ENCODE measurements at regions not wholly inside any gene's neighbourhood (a gene's known extent, or its start where the extent isn't known, plus 50 kb on each side); places are given as distances from the start of the nearest gene placed in this dataset.

- H3K9me3 ChIP-seq: no peaks in the 10 kb centered on the region
- intact Hi-C loops (cut with micrococcal nuclease; ENCODE audit: unreplicated experiment): no loop called here
Measured at GRCh38 chr1:186575348-186575747, 104.9 kb downstream of the PTGS2 start.

DNA sequence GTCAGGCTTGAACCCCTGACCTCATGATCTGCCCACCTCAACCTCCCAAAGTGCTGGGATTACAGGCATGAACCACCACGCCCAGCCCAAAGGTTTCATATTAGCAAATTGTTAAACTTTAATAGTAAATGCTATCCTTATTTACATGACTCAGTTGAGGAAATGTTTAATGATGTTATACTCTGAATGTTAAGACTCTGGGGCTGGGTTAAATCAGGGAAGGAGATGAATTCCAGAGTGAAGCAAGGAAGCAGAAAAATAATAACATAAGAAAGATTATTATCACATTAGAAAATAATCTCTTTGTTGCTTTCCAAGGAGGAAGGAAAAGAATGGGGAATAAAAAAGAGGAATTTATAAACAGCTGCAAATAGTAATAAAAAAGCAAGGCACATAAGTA is 105.3 kb downstream of the PTGS2 start:
- Mint-ChIP-seq H3K4me1 (ENCODE audit: low read depth, unreplicated experiment) (no peaks in the 10 kb centered on the region), H3K27me3 (ENCODE audit: insufficient read depth, unreplicated experiment) (no peaks in the 10 kb centered on the region), H3K4me3 (ENCODE audit: unreplicated experiment) (no peak overlapping the region), H3K27ac (ENCODE audit: unreplicated experiment) (no peak overlapping the region), H3K36me3 (ENCODE audit: insufficient read depth, unreplicated experiment) (no peaks in the 10 kb centered on the region), H3K9me3 (ENCODE audit: unreplicated experiment) (no peaks in the 10 kb centered on the region)
- CTCF ChIA-PET: no interaction called here
- H3K36me3 ChIP-seq (ENCODE audit: control insufficient read depth, insufficient read depth, low read length): no peaks in the 10 kb centered on the region
- no peak overlapping the region for H3K4me3 ChIP-seq (ENCODE audit: low read depth, low read length)
- intact Hi-C loops (cut with micrococcal nuclease; ENCODE audit: unreplicated experiment): no loop called here
- peaks cover 22% of the 10 kb centered on the region for H3K4me1 ChIP-seq
- no TSS peak for BruUV-seq (replicated peaks)
- H3K9me3 ChIP-seq: no peaks in the 10 kb centered on the region
- H3K27me3 ChIP-seq (replicated peaks; ENCODE audit: control insufficient read depth, insufficient read depth, low read length): no peaks in the 10 kb centered on the region
- DNase-seq: no peak
- POLR2A ChIA-PET: no interaction called here
- TF ChIP-seq, protein P1, sequence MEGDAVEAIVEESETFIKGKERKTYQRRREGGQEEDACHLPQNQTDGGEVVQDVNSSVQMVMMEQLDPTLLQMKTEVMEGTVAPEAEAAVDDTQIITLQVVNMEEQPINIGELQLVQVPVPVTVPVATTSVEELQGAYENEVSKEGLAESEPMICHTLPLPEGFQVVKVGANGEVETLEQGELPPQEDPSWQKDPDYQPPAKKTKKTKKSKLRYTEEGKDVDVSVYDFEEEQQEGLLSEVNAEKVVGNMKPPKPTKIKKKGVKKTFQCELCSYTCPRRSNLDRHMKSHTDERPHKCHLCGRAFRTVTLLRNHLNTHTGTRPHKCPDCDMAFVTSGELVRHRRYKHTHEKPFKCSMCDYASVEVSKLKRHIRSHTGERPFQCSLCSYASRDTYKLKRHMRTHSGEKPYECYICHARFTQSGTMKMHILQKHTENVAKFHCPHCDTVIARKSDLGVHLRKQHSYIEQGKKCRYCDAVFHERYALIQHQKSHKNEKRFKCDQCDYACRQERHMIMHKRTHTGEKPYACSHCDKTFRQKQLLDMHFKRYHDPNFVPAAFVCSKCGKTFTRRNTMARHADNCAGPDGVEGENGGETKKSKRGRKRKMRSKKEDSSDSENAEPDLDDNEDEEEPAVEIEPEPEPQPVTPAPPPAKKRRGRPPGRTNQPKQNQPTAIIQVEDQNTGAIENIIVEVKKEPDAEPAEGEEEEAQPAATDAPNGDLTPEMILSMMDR (IDR thresholded peaks at IDR 0.05; ENCODE audit: insufficient read depth in 1 of 2, low read depth in 1 of 2, low read length in 1 of 2, severe bottlenecking in 1 of 2, unreplicated experiment in 1 of 2): no peak

More at GRCh38 chr1:186575348-186575747, 104.9 kb downstream of the PTGS2 start:
- Histone ChIP-seq H3K36me3 (ENCODE audit: control insufficient read depth, insufficient read depth, low read length) (no peaks in the 10 kb centered on the region), H3K4me1 (peaks cover 22% of the 10 kb centered on the region), H3K27me3 (replicated peaks; ENCODE audit: control insufficient read depth, insufficient read depth, low read length) (no peaks in the 10 kb centered on the region), H3K4me3 (ENCODE audit: low read depth, low read length) (no peak overlapping the region)
- no peak for DNase-seq
- Mint-ChIP-seq H3K27ac (ENCODE audit: unreplicated experiment) (no peak overlapping the region), H3K4me1 (ENCODE audit: low read depth, unreplicated experiment) (no peaks in the 10 kb centered on the region), H3K36me3 (ENCODE audit: insufficient read depth, unreplicated experiment) (no peaks in the 10 kb centered on the region), H3K27me3 (ENCODE audit: insufficient read depth, unreplicated experiment) (no peaks in the 10 kb centered on the region), H3K9me3 (ENCODE audit: unreplicated experiment) (no peaks in the 10 kb centered on the region), H3K4me3 (ENCODE audit: unreplicated experiment) (no peak overlapping the region)
- ChIA-PET CTCF (no interaction called here), POLR2A (no interaction called here)
- TF ChIP-seq, protein P1 (IDR thresholded peaks at IDR 0.05; ENCODE audit: insufficient read depth in 1 of 2, low read depth in 1 of 2, low read length in 1 of 2, severe bottlenecking in 1 of 2, unreplicated experiment in 1 of 2): no peak
- no TSS peak for BruUV-seq (replicated peaks)

DNA sequence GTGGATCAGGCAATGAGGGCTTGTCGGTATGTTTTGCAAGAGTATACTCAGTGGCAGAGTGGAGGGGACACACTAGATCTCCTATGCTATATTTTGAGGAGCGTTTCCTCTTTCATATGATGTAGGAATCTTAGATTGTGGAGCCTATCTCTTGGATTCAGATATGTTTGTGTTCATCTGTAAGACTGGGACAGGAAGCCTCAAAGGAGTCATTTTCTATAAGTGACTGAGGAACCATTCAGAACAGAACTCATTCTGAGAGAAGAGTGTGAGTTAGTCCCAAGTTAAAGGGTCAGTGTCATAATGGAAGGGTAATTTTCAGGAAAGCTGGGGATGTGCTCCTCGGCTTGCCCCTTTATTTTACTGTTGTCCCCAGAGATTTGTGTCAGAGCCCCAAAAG is 107.7 kb downstream of the PTGS2 start:
- Mint-ChIP-seq H3K4me3 (ENCODE audit: unreplicated experiment) (no peak overlapping the region), H3K36me3 (ENCODE audit: insufficient read depth, unreplicated experiment) (no peaks in the 10 kb centered on the region), H3K4me1 (ENCODE audit: low read depth, unreplicated experiment) (peaks cover 6% of the 10 kb centered on the region), H3K9me3 (ENCODE audit: unreplicated experiment) (no peaks in the 10 kb centered on the region), H3K27me3 (ENCODE audit: insufficient read depth, unreplicated experiment) (no peaks in the 10 kb centered on the region), H3K27ac (ENCODE audit: unreplicated experiment) (no peak overlapping the region)
- no peaks in the 10 kb centered on the region for H3K36me3 ChIP-seq (ENCODE audit: control insufficient read depth, insufficient read depth, low read length)
- intact Hi-C loops (cut with micrococcal nuclease; ENCODE audit: unreplicated experiment): no loop called here
- POLR2A ChIA-PET: no interaction called here
- CTCF ChIA-PET: no interaction called here
- 0 out of 2 replicates have a peak, but pooled peaks cover 4% of the 10 kb centered on the region for H3K4me1 ChIP-seq
- no peaks in the 10 kb centered on the region for H3K27me3 ChIP-seq (replicated peaks; ENCODE audit: control insufficient read depth, insufficient read depth, low read length)
- no TSS peak for BruUV-seq (replicated peaks)
- H3K9me3 ChIP-seq: no peaks in the 10 kb centered on the region
- no peak overlapping the region for H3K4me3 ChIP-seq (ENCODE audit: low read depth, low read length)
- TF ChIP-seq, protein P1 (IDR thresholded peaks at IDR 0.05; ENCODE audit: insufficient read depth in 1 of 2, low read depth in 1 of 2, low read length in 1 of 2, severe bottlenecking in 1 of 2, unreplicated experiment in 1 of 2): no peak
- DNase-seq: no peak

All from Caco-2 (cell line).